ENCODE measurements at regions not wholly inside any gene's neighbourhood (a gene's known extent, or its start where the extent isn't known, plus 50 kb on each side); places are given as distances from the start of the nearest gene placed in this dataset.
A peak's percentile ranks its signal among the peaks of the same experiment; 100 is the strongest.

DNA sequence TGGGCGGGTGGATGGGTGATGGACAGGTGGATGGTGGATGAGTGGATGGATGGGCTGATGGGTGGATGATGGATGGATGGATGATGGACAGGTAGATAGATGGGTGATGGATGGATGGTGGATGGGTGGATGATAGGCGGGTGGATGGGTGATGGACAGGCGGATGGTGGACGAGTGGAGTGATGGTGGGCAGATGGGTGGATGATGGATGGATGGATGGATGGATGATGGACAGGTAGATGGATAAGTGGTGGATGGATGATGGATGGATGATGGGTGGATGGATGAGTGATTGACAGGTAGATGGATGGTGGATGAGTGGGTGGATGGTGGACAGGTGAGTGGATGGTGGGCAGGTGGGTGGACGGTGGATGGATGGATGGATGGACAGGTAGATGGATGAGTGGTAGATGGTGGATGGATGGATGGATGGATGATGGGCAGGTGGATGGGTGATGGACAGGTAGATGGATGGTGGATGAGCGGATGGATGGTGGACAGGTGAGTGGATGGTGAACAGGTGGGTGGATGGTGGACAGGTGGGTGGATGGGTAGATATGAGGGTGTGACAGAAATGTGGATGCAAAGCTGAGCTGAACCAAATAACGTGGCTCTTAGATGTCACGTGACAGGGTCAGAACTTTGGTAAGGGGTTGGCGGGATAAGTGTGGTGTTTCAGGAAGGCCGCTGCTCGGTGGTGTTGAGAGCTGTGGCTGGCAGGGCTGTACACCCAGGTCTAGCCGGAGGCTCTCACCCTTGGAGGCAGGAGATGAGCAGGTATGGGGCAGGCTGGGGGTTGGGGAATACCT is 234.3 kb upstream of the CIBAR2 start:
- no peak for DNase-seq (ENCODE audit: low spot score)

- DNase-seq (ENCODE audit: low spot score) = peak; percentile 52
Measured at GRCh38 chr16:85347213-85347591, 234.9 kb upstream of the CIBAR2 start.

DNA sequence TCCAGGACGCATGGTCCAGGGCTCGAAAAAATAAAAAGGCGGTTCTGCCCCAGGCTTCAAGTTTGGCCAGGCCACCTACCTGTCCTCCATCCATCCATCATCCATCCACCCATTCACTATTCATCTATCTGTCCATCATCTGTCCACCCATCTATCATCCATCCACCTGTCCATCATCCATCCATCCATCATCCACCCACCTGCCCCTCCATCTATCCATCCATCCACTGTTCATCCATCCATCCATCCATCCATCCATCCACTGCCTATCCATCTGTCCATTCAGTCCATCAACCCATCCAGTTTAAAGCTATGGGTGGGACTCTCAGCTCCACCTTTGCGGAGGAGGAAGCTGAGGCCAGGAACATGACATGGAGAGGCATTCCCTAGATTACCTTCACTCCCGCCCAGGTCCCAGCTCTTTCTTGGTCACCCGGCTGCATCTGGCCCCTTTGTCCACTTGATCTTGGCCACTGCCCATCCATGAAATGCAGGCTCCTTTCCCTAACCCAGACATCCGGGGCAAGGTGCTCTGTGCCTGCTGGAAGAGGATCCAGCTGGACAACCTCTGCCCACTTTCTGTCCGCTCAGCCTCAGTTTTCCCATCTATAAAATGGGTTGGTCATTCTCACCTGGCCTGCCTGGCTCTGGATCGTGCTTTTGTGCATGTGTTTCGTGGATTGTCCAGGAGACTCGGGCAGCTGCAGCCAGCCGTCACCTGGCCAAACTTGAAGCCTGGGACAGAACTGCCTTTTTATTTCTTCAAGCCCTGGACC is 236.0 kb upstream of the CIBAR2 start:
- no peak for DNase-seq (ENCODE audit: low spot score)

DNA sequence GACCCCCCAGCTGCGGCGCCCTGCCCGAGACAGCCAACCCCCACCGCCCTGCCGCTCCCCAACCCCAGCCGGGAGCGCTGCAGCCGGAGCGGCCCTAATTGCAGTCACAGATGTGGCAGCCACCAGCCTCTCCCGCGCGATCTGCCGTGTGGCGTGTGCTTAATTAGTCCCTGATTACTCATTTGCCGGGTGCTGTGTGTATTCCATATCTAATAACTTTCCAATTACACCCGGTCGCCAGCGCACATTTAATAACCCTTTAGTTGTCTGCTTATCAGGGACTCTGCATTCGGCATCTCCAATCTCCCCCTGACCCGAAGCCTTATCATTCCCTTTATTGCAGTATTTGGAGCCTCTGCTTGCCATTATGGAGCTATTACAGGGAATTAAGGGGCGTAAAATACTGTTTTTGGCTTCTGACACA is 236.7 kb upstream of the CIBAR2 start:
- no peak for DNase-seq (ENCODE audit: low spot score)

- DNase-seq (ENCODE audit: low spot score) = no peak
Measured at GRCh38 chr16:85349365-85350145, 237.3 kb upstream of the CIBAR2 start.

DNA sequence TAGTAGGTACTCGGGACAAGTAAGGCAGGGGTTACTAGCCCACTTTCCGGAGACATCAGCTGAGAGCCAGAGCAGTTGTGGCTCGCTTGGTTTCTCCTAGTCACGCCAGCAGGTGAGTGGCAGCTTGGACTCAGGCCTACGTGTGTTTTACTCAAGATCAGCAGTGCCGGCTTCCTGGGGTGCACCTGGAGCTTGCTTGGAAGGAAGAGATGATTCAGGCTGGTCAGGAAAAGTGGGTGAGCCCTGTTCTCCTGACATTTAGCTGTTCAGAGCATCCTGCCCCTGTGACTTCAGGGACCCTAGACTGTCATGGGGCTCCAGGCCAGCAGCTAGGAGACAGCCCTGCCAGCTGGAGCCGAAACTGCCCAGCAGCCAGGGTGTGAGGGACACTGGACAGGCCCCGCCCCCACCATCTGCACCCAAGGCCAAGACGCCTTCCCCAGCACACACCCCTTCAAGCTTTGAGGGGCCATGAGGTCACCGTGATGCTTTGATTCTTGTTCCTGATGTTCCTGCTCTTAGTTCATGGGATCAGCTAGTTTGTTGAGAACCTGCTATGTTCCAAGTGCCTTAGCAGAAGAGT is 238.0 kb upstream of the CIBAR2 start:
- DNase-seq (ENCODE audit: low spot score) = no peak

GRCh38 chr16:85350973-85351372 is 238.7 kb upstream of the CIBAR2 start:
- DNase-seq (ENCODE audit: low spot score) = peak; percentile 85

- DNase-seq (ENCODE audit: low spot score) = no peak
Measured at GRCh38 chr16:85353013-85353412, 240.7 kb upstream of the CIBAR2 start.

- no peak for DNase-seq (ENCODE audit: low spot score)
Measured at GRCh38 chr16:85353839-85354685, 241.8 kb upstream of the CIBAR2 start.

- DNase-seq (ENCODE audit: low spot score) = peak; percentile 72
Measured at GRCh38 chr16:85354686-85355514, 242.6 kb upstream of the CIBAR2 start.

DNA sequence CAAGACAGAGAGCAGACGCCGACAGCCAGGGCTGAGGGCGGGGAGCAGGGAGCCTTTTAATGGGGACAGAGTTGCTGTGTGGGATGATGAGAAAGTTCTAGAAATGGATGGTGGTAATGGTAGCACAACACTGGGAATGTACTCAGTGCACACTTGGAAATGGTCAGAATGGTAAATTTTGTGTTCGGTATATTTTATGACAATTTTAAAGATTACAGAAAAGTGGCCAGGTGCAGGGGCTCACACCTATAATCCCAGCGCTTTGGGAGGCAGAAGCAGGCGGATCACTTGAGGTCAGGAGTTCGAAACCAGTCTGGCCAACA is 243.2 kb upstream of the CIBAR2 start:
- DNase-seq (ENCODE audit: low spot score) = no peak

GRCh38 chr16:85356157-85356556 is 243.9 kb upstream of the CIBAR2 start:
- no peak for DNase-seq (ENCODE audit: low spot score)

DNA sequence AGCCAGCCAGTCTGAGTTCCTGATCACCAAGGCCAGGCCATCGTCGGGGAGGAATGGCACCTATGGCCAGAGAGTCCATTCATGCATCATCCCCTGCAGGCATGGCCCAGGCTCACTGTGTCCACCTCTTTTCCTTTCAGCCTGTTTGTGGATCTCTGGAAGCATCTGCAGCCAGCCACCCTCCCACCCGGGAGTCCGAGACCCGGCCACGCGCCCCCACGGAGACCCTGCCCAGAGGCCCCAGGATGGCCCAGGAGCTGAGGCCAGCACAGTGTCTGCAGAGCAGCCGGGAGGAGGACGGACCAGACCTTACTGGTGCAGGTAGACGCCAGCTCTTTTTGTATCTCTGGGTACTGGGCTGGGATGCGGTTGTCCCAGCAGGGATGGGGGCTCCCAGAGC is 245.1 kb upstream of the CIBAR2 start:
- DNase-seq (ENCODE audit: low spot score) = no peak

GRCh38 chr16:85357924-85358505 is 245.7 kb upstream of the CIBAR2 start:
- DNase-seq (ENCODE audit: low spot score) = no peak

DNA sequence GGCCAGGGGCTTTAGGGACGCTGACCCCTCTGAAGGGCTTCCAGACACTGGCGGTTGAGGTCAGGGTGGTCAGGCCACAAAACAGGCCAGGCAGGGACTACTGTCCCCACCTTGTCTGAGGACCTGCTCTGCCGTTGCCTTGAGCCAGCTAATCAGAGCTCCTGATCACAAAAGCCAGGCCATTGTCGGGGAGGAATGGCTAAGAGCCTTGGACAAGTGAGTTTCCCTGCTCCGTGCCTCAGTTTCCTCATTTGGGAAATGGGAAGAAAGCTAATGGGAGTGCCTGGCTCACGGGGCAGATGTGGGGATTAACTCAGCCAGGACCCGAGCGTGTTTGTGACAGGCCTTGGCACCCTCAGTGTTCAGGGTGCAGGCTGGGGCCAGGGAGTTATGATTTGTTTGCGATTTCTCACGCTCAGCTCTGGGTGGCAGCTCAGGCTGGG is 246.5 kb upstream of the CIBAR2 start:
- no peak for DNase-seq (ENCODE audit: low spot score)

- DNase-seq (ENCODE audit: low spot score) = no peak
Measured at GRCh38 chr16:85359147-85359822, 247.0 kb upstream of the CIBAR2 start.

GRCh38 chr16:85360323-85361277 is 248.3 kb upstream of the CIBAR2 start:
- DNase-seq (ENCODE audit: low spot score) = no peak

GRCh38 chr16:85361441-85362118 is 249.3 kb upstream of the CIBAR2 start:
- DNase-seq (ENCODE audit: low spot score) = no peak
